ENCODE measurements at regions not wholly inside any gene's neighbourhood (a gene's known extent, or its start where the extent isn't known, plus 50 kb on each side); places are given as distances from the start of the nearest gene placed in this dataset.

DNA sequence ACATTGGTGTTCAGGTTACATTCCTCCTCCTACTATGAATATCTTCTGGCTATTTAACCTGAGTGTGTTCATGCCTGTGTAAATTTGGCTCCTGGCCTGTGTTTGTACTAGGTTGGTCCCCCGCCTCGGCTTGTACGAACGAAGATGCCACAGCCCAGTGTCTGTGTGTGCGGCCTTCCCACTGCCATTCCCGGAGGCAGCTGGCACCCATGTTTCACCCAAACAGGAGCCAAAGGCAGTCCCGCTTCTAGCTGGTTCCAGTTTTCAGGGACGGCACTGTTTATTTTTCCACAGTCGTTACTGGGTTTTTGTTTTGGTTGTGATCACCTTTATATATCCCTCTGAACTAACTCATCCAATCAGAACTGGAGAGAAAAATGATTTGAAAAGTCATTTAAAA is 102.5 kb upstream of the ZNF536 start:
- TF ChIP-seq, protein P1, sequence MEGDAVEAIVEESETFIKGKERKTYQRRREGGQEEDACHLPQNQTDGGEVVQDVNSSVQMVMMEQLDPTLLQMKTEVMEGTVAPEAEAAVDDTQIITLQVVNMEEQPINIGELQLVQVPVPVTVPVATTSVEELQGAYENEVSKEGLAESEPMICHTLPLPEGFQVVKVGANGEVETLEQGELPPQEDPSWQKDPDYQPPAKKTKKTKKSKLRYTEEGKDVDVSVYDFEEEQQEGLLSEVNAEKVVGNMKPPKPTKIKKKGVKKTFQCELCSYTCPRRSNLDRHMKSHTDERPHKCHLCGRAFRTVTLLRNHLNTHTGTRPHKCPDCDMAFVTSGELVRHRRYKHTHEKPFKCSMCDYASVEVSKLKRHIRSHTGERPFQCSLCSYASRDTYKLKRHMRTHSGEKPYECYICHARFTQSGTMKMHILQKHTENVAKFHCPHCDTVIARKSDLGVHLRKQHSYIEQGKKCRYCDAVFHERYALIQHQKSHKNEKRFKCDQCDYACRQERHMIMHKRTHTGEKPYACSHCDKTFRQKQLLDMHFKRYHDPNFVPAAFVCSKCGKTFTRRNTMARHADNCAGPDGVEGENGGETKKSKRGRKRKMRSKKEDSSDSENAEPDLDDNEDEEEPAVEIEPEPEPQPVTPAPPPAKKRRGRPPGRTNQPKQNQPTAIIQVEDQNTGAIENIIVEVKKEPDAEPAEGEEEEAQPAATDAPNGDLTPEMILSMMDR (IDR thresholded peaks at IDR 0.05): no peak
- DNase-seq (no peak), ATAC-seq (no peak)
- no peaks in the 10 kb centered on the region for H3K36me3 ChIP-seq
- H3K9me3 ChIP-seq: peaks cover 8% of the 10 kb centered on the region
- H3K4me3 ChIP-seq: no peak overlapping the region
- peaks cover 14% of the 10 kb centered on the region for H3K27me3 ChIP-seq (ENCODE audit: low read depth)
- intact Hi-C loops (cut with DNase I): no loop called here
- H3K27ac ChIP-seq: no peak overlapping the region
- no peaks in the 10 kb centered on the region for H3K4me1 ChIP-seq

DNA sequence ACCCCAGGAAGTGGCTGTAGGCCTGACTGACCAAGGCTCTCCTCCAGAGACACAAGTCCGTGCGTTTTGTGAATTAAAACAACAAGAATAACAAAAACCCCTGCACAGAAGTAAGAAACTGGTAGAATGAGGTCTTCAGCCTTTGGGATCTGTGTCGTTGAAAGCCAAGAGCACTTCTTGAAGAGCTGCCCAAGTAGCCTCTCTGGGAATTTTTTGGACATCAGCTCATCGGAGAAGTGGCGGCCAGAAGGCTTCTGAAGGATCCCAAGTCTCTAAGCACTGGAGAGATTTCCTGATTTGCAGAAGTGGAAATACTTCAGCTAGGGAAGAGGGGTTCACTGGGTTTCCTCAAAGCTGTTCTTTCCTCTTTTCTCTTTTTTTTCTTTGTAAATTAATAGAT is 100.4 kb upstream of the ZNF536 start:
- intact Hi-C loops (cut with DNase I): no loop called here
- TF ChIP-seq, protein P1 (IDR thresholded peaks at IDR 0.05): no peak
- no peaks in the 10 kb centered on the region for H3K4me1 ChIP-seq
- no peak for DNase-seq
- H3K4me3 ChIP-seq: no peak overlapping the region
- H3K27ac ChIP-seq: no peak overlapping the region
- ATAC-seq: no peak
- peaks cover 14% of the 10 kb centered on the region for H3K27me3 ChIP-seq (ENCODE audit: low read depth)
- H3K36me3 ChIP-seq: no peaks in the 10 kb centered on the region
- H3K9me3 ChIP-seq: peaks cover 8% of the 10 kb centered on the region

GRCh38 chr19:30272554-30272953 is 99.6 kb upstream of the ZNF536 start:
- DNase-seq (no peak), ATAC-seq (no peak)
- Histone ChIP-seq H3K4me3 (no peak overlapping the region), H3K36me3 (no peaks in the 10 kb centered on the region), H3K27me3 (ENCODE audit: low read depth) (peaks cover 9% of the 10 kb centered on the region), H3K27ac (no peak overlapping the region), H3K9me3 (peaks cover 8% of the 10 kb centered on the region), H3K4me1 (no peaks in the 10 kb centered on the region)
- TF ChIP-seq, protein P1 (IDR thresholded peaks at IDR 0.05): no peak
- intact Hi-C loops (cut with DNase I): no loop called here

DNA sequence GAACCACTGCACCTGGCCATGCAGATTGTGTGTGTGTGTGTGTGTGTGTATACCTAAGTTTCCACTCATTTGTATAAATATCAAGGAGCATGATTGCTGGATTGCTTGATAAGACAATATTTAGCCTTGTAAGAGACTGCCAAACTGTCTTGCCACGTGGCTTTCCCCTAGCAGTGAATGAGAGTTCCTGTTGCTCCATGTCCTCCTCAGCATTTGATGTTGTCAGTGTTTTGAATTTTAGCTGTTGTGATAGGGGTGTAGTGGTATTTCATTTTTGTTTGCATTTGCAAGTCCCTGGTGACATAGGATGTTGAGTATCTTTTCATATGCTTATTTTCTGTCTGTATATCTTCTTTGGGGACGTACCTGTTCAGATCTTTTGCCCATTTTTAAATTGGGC is 99.0 kb upstream of the ZNF536 start:
- Histone ChIP-seq H3K36me3 (no peaks in the 10 kb centered on the region), H3K4me1 (no peaks in the 10 kb centered on the region), H3K9me3 (peaks cover 8% of the 10 kb centered on the region), H3K27me3 (ENCODE audit: low read depth) (peaks cover 7% of the 10 kb centered on the region), H3K4me3 (no peak overlapping the region), H3K27ac (no peak overlapping the region)
- intact Hi-C loops (cut with DNase I): no loop called here
- ATAC-seq: no peak
- no peak for DNase-seq
- TF ChIP-seq, protein P1 (IDR thresholded peaks at IDR 0.05): no peak

DNA sequence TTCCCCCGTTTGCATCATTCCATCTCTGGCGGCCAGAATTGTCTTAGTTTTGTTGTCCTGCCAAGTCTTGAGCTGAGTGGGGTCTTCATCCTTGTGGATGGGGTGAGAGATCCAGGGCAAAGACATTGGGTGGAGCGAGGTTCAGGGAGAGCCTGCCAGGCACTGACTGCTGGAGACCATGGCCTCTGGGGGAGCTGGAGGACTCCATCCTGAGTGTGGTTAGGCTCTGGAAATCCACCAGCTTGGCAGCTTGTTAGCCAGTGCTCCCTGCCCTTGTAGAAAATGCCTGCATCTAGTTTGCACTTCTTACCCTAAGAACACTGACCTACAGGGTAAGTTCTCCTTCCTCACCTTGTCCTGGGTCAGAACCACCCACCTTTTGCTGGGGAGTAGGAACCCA is 97.2 kb upstream of the ZNF536 start:
- H3K4me1 ChIP-seq: no peaks in the 10 kb centered on the region
- no peaks in the 10 kb centered on the region for H3K36me3 ChIP-seq
- TF ChIP-seq, protein P1 (IDR thresholded peaks at IDR 0.05): no peak
- H3K27me3 ChIP-seq (ENCODE audit: low read depth): peaks cover 7% of the 10 kb centered on the region
- no peak for ATAC-seq
- DNase-seq: no peak
- intact Hi-C loops (cut with DNase I): no loop called here
- peaks cover 8% of the 10 kb centered on the region for H3K9me3 ChIP-seq
- H3K4me3 ChIP-seq: no peak overlapping the region
- H3K27ac ChIP-seq: no peak overlapping the region

Data from lower lobe of right lung (tissue), 2 donors.